IMR-90 (cell line): ENCODE measurements at regions not wholly inside any gene's neighbourhood (a gene's known extent, or its start where the extent isn't known, plus 50 kb on each side); places are given as distances from the start of the nearest gene placed in this dataset.

ENCODE experiments used
- ATAC-seq: fragments of 200-7000 bp; cut with Tn5 transposase; 2 replicates; pipeline ENCODE4 v1.9.1; 2020; ENCODE audit warnings: low read depth, mild to moderate bottlenecking, moderate library complexity
- BruUV-seq: library from RNA; stranded (reverse); fragments of 400-500 nt; replicated peaks from 2 replicates; lab custom pipeline; 2021; lab: Mats Ljungman, UMichigan
- CTCF ChIA-PET: fragments of 300-600 bp; formaldehyde crosslinking; extraction: SDS; loops from one replicate; lab custom pipeline; 2021; ENCODE audit warnings: antibody characterized with exemption; lab: Yijun Ruan, JAX
- POLR2A ChIA-PET: fragments of 300-600 bp; sonication (Branson Sonifier 250); formaldehyde crosslinking; loops from one replicate; lab custom pipeline; 2022; ENCODE audit warnings: antibody characterized with exemption; ENCODE audit not compliant: unreplicated experiment; lab: Charles Lee
- DNase-seq: peaks from one replicate; pipeline ENCODE4 v3.0.0; 2013
- H2AFZ ChIP-seq: replicated peaks from 2 replicates; pipeline ENCODE3; 2013; ENCODE audit warnings: low read length, mild to moderate bottlenecking; ENCODE audit not compliant: poor library complexity
- H2AK5ac ChIP-seq: 2 replicates; pipeline ENCODE4 v1.6.1; 2013; ENCODE audit warnings: low read depth, low read length, inconsistent platforms
- H2AK9ac ChIP-seq: replicated peaks from 2 replicates; pipeline ENCODE3; 2013; ENCODE audit warnings: mild to moderate bottlenecking, low read depth, low read length, moderate library complexity; ENCODE audit not compliant: poor library complexity
- H2BK120ac ChIP-seq: 2 replicates; pipeline ENCODE4 v1.6.1; 2013; ENCODE audit warnings: low read depth, low read length, inconsistent platforms
- H2BK15ac ChIP-seq: 3 replicates; pipeline ENCODE4 v1.6.1; 2013; ENCODE audit warnings: low read depth, low read length, inconsistent platforms
- H2BK20ac ChIP-seq: 2 replicates; pipeline ENCODE4 v1.6.1; 2013; ENCODE audit warnings: low read depth, mild to moderate bottlenecking, inconsistent platforms, low read length, moderate library complexity
- H2BK5ac ChIP-seq: 2 replicates; pipeline ENCODE4 v1.6.1; 2013; ENCODE audit warnings: mild to moderate bottlenecking, low read depth, low read length, inconsistent platforms; ENCODE audit not compliant: poor library complexity, severe bottlenecking
- H3K14ac ChIP-seq: replicated peaks from 2 replicates; pipeline ENCODE4 v1.6.1; 2013; ENCODE audit warnings: low read depth, low read length, inconsistent platforms
- H3K18ac ChIP-seq: 2 replicates; pipeline ENCODE4 v1.6.1; 2013; ENCODE audit warnings: low read depth, low read length, control low read depth
- H3K23ac ChIP-seq: 2 replicates; pipeline ENCODE4 v1.6.1; 2013; ENCODE audit warnings: low read depth, low read length, inconsistent platforms
- H3K27ac ChIP-seq: 2 replicates; pipeline ENCODE4 v1.5.1; 2013; ENCODE audit warnings: mild to moderate bottlenecking, control low read depth, low read length; ENCODE audit not compliant: insufficient read depth
- H3K27me3 ChIP-seq: 2 replicates; pipeline ENCODE4 v1.6.1; 2013; ENCODE audit warnings: low read length; ENCODE audit not compliant: control insufficient read depth, insufficient read depth
- H3K36me3 ChIP-seq: 2 replicates; pipeline ENCODE4 v1.6.1; 2013; ENCODE audit warnings: low read length, mixed read lengths; ENCODE audit not compliant: control insufficient read depth, insufficient read depth
- H3K4ac ChIP-seq: 2 replicates; pipeline ENCODE4 v1.6.1; 2013; ENCODE audit warnings: low read depth, low read length, inconsistent platforms
- H3K4me1 ChIP-seq: 2 replicates; pipeline ENCODE4 v1.6.1; 2013; ENCODE audit warnings: low read length, mixed read lengths; ENCODE audit not compliant: control insufficient read depth, insufficient read depth
- H3K4me2 ChIP-seq: 2 replicates; pipeline ENCODE4 v1.6.1; 2013; ENCODE audit warnings: low read depth, mild to moderate bottlenecking, control low read depth, low read length, moderate library complexity
- H3K4me3 ChIP-seq: 2 replicates; pipeline ENCODE4 v1.5.1; 2013; ENCODE audit warnings: low read depth, mild to moderate bottlenecking, control low read depth, low read length, moderate library complexity; ENCODE audit not compliant: insufficient read depth
- H3K56ac ChIP-seq: 2 replicates; pipeline ENCODE4 v1.6.1; 2013; ENCODE audit warnings: low read length, inconsistent platforms; ENCODE audit not compliant: insufficient read depth; ENCODE audit errors: extremely low read depth
- H3K79me1 ChIP-seq, 2 experiments: 2 replicates each; pipeline ENCODE4 v1.6.1; 2013; ENCODE audit warnings: low read length in 2 of 2, inconsistent platforms in 1 of 2, low read depth in 1 of 2
- H3K9ac ChIP-seq: 2 replicates; pipeline ENCODE4 v1.6.1; 2013; ENCODE audit warnings: low read depth, low read length, control low read depth
- H3K9me1 ChIP-seq: 2 replicates; pipeline ENCODE4 v1.6.1; 2013; ENCODE audit warnings: low read length, inconsistent platforms; ENCODE audit not compliant: insufficient read depth
- H3K9me3 ChIP-seq: 2 replicates; pipeline ENCODE4 v1.6.1; 2013; ENCODE audit warnings: low read length; ENCODE audit not compliant: control insufficient read depth, insufficient read depth
- H4K20me1 ChIP-seq: 2 replicates; pipeline ENCODE4 v1.6.1; 2013; ENCODE audit warnings: low read length, inconsistent platforms; ENCODE audit not compliant: insufficient read depth
- H4K5ac ChIP-seq: 2 replicates; pipeline ENCODE4 v1.6.1; 2013; ENCODE audit warnings: mild to moderate bottlenecking, low read depth, low read length, control low read depth
- H4K8ac ChIP-seq, 2 experiments: 2 replicates each; pipeline ENCODE4 v1.6.1; 2013; ENCODE audit warnings: low read depth in 2 of 2, low read length in 2 of 2, control low read depth in 1 of 2, inconsistent platforms in 1 of 2
- H4K91ac ChIP-seq: 2 replicates; pipeline ENCODE4 v1.6.1; 2013; ENCODE audit warnings: low read depth, low read length, inconsistent platforms; ENCODE audit not compliant: insufficient read depth
- MXI1 ChIP-seq: IDR thresholded peaks from 2 replicates; pipeline ENCODE4 v1.6.1; 2012; ENCODE audit warnings: low read depth, mild to moderate bottlenecking, low read length, moderate library complexity, borderline replicate concordance
- NFE2L2 ChIP-seq: fragments of 150-350 bp; IDR thresholded peaks from 2 replicates; pipeline ENCODE4 v1.6.1; 2016; ENCODE audit warnings: low read depth, mild to moderate bottlenecking, low read length
- RCOR1 ChIP-seq: IDR thresholded peaks from 2 replicates; pipeline ENCODE4 v1.6.1; 2012; ENCODE audit warnings: mild to moderate bottlenecking, low read length, improper control_type of control experiment; ENCODE audit not compliant: insufficient replicate concordance
- SMC3 ChIP-seq: fragments of 150-350 bp; IDR thresholded peaks from 2 replicates; pipeline ENCODE4 v1.6.1; 2016; ENCODE audit warnings: low read depth, mild to moderate bottlenecking, antibody characterized with exemption, low read length, moderate library complexity
- WGBS, 2 experiments: methylation state at CpG; one replicate each; pipeline versions ENCODE4 v1.1.5 to v1.1.7; 2013; ENCODE audit warnings: missing lambda C conversion rate in 2 of 2; ENCODE audit not compliant: insufficient read length in 1 of 2; ENCODE audit errors: extremely low coverage in 2 of 2; 5-methylcytosine and 5-hydroxymethylcytosine counted together
- dilution Hi-C: fragments of 300-500 bp; cut with HindIII; formaldehyde crosslinking; loops from one replicate; pipeline ENCODE4 v1.14.3; 2018; ENCODE audit warnings: low sequenced_read_pairs; ENCODE audit not compliant: unreplicated experiment
- in situ Hi-C: fragments of 300-500 bp; cut with MboI; formaldehyde crosslinking; loops from 3 replicates; pipeline ENCODE4 v1.14.3; 2019; ENCODE audit warnings: low sequenced_read_pairs, inconsistent platforms, mixed read lengths
- intact Hi-C: fragments of 100-400 bp; cut with micrococcal nuclease; formaldehyde crosslinking; loops from 2 replicates; pipeline ENCODE4 v1.10.0; 2022

- DNase-seq (no peak), ATAC-seq (no peak)
- H2AFZ ChIP-seq = no peak overlapping the region
- H2AK5ac ChIP-seq = no peak overlapping the region; the same call in 1 of the 2 replicates
- H3K4me2 ChIP-seq = no peak overlapping the region
- no peak overlapping the region; the same call in 1 of the 2 replicates for H3K18ac ChIP-seq
- dilution Hi-C loops = no loop called here
- no peaks in the 10 kb centered on the region for H3K9me1 ChIP-seq
- H3K36me3 ChIP-seq = no peaks in the 10 kb centered on the region
- no peak overlapping the region for H4K8ac ChIP-seq
- intact Hi-C loops = no loop called here
- POLR2A ChIA-PET = no interaction called here
- peaks cover 2% of the 10 kb centered on the region; the same call in 1 of the 2 replicates for H3K4me1 ChIP-seq
- no peaks in the 10 kb centered on the region for H3K79me1 ChIP-seq
- no peaks in the 10 kb centered on the region for H3K27me3 ChIP-seq
- no peak overlapping the region for H3K56ac ChIP-seq
- H3K9me3 ChIP-seq = no peaks in the 10 kb centered on the region
- no peak overlapping the region for H2BK120ac ChIP-seq
- BruUV-seq = no TSS peak
- 100% methylated on average over 1 of the region's 7 CpGs; no CpG with 5 or more reads in 1 of the 2 experiments for WGBS, 2 experiments
- in situ Hi-C loops = no loop called here
- no peak overlapping the region for H3K9ac ChIP-seq
- H4K20me1 ChIP-seq = no peaks in the 10 kb centered on the region
- H3K4ac ChIP-seq = no peak overlapping the region
- H3K14ac ChIP-seq = no peak overlapping the region
- H3K27ac ChIP-seq = no peak overlapping the region
- no peak overlapping the region for H3K4me3 ChIP-seq
- H3K23ac ChIP-seq = no peak overlapping the region
- TF ChIP-seq NFE2L2 = peak; percentile 68
- TF ChIP-seq RCOR1 = no peak
- TF ChIP-seq MXI1 = no peak
- TF ChIP-seq SMC3 = no peak
- no peak overlapping the region for H2BK5ac ChIP-seq
- no peak overlapping the region for H2BK20ac ChIP-seq
- CTCF ChIA-PET = no interaction called here
- H2AK9ac ChIP-seq = no peak overlapping the region
- no peak overlapping the region for H4K5ac ChIP-seq
- no peak overlapping the region for H4K91ac ChIP-seq
- H2BK15ac ChIP-seq = no peak overlapping the region; the same call in 2 of the 3 replicates
Measured at GRCh38 chr1:56133522-56134472, 445.6 kb downstream of the PLPP3 start.
